ENCODE measurements at regions not wholly inside any gene's neighbourhood (a gene's known extent, or its start where the extent isn't known, plus 50 kb on each side); places are given as distances from the start of the nearest gene placed in this dataset.

- H3K4me1 ChIP-seq (ENCODE audit: control insufficient read depth in 2 of 2, insufficient read depth in 2 of 2, low read length in 2 of 2) = no peaks in the 10 kb centered on the region
- CTCF ChIA-PET = no interaction called here
These were observed 159.3 kb downstream of the PTCHD1 start for GRCh38 chrX:23493941-23494374.

DNA sequence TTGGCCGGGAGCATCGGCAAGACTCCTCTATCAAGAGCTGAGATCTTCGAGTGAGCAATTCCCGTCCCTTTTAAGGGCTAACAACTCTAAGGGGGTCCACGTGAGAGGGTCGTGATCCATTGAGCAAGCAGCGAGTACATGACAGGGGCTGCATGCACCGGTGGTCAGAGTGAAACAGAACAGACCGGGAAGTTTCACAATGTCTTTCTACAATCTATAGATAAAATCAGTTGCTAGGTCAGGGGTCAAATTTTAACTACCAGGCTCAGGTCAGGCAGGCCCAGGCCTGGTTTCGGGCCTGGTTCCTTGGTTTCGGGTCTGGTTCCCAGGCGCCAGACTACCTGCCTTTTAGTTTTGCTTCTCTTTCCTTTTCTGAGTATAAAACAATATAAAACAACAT, 160.1 kb downstream of the PTCHD1 start:
- Mint-ChIP-seq H3K27me3 (no peaks in the 10 kb centered on the region), H3K4me3 (no peak overlapping the region), H3K27ac (no peak overlapping the region), H3K36me3 (no peaks in the 10 kb centered on the region), H3K4me1 (peaks cover 0 to 5% (median 0%) of the 10 kb centered on the region in 7 donors), H3K9me3 (peaks cover 0 to 3% (median 0%) of the 10 kb centered on the region in 11 donors)
- H3K36me3 ChIP-seq (ENCODE audit: control insufficient read depth in 2 of 3, insufficient read depth in 3 of 3, low read length in 3 of 3) = no peaks in the 10 kb centered on the region
- H3K4me1 ChIP-seq (ENCODE audit: control insufficient read depth in 2 of 2, insufficient read depth in 2 of 2, low read length in 2 of 2) = no peaks in the 10 kb centered on the region
- no peaks in the 10 kb centered on the region for H3K9me3 ChIP-seq (ENCODE audit: control insufficient read depth in 2 of 3, low read length in 3 of 3)
- DNase-seq = no peak
- H3K4me3 ChIP-seq (ENCODE audit: low read length) = no peak overlapping the region
- ChIA-PET POLR2A (no interaction called here), CTCF (no interaction called here)
- no peaks in the 10 kb centered on the region for H3K27me3 ChIP-seq (ENCODE audit: control insufficient read depth in 2 of 2, insufficient read depth in 2 of 2, low read length in 2 of 2)
- ATAC-seq = no peak
- intact Hi-C loops (cut with micrococcal nuclease) = no loop called here
- no peak overlapping the region for H3K27ac ChIP-seq (ENCODE audit: low read depth, low read length)

More at GRCh38 chrX:23493941-23494374, 159.3 kb downstream of the PTCHD1 start:
- H3K4me3 ChIP-seq (ENCODE audit: low read length) = no peak overlapping the region
- H3K36me3 ChIP-seq (ENCODE audit: control insufficient read depth in 2 of 3, insufficient read depth in 3 of 3, low read length in 3 of 3) = no peaks in the 10 kb centered on the region
- intact Hi-C loops (cut with micrococcal nuclease) = no loop called here
- no peak for DNase-seq
- Mint-ChIP-seq H3K27me3 (no peaks in the 10 kb centered on the region), H3K27ac (no peak overlapping the region), H3K36me3 (no peaks in the 10 kb centered on the region), H3K9me3 (peaks cover 0 to 3% (median 0%) of the 10 kb centered on the region in 11 donors), H3K4me1 (peaks cover 0 to 5% (median 0%) of the 10 kb centered on the region in 7 donors), H3K4me3 (no peak overlapping the region)
- H3K27ac ChIP-seq (ENCODE audit: low read depth, low read length) = no peak overlapping the region
- no peaks in the 10 kb centered on the region for H3K9me3 ChIP-seq (ENCODE audit: control insufficient read depth in 2 of 3, low read length in 3 of 3)
- POLR2A ChIA-PET = no interaction called here
- no peaks in the 10 kb centered on the region for H3K27me3 ChIP-seq (ENCODE audit: control insufficient read depth in 2 of 2, insufficient read depth in 2 of 2, low read length in 2 of 2)
- ATAC-seq = peak; percentile 47

DNA sequence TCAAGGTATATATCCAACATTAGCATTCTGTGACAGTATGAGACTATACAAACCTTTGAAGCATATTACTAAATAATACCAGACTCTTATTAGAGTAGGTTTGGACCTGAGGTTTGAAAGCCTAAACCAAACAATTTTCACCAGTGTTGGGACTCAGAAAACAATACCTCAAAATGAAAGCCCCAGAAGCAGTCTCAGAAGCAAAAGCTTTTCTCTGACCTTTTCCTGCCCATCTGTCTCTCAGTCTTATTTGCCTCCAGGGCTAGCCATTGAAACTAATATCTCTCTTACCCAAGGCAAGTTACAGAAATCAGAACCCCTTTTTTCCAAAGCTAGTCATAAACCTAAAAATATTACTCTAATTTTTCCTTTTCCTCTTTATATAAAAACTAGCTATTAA, 163.3 kb downstream of the PTCHD1 start:
- Mint-ChIP-seq H3K27ac (no peak overlapping the region), H3K4me3 (no peak overlapping the region), H3K9me3 (no peaks in the 10 kb centered on the region), H3K36me3 (no peaks in the 10 kb centered on the region), H3K27me3 (no peaks in the 10 kb centered on the region), H3K4me1 (peaks cover 0 to 5% (median 0%) of the 10 kb centered on the region in 7 donors)
- Histone ChIP-seq H3K4me3 (ENCODE audit: low read length) (no peak overlapping the region), H3K27ac (ENCODE audit: low read depth, low read length) (no peak overlapping the region), H3K27me3 (ENCODE audit: control insufficient read depth in 2 of 2, insufficient read depth in 2 of 2, low read length in 2 of 2) (no peaks in the 10 kb centered on the region), H3K9me3 (ENCODE audit: control insufficient read depth in 2 of 3, low read length in 3 of 3) (no peaks in the 10 kb centered on the region), H3K36me3 (ENCODE audit: control insufficient read depth in 2 of 3, insufficient read depth in 3 of 3, low read length in 3 of 3) (no peaks in the 10 kb centered on the region), H3K4me1 (ENCODE audit: control insufficient read depth in 2 of 2, insufficient read depth in 2 of 2, low read length in 2 of 2) (no peaks in the 10 kb centered on the region)
- ChIA-PET POLR2A (no interaction called here), CTCF (no interaction called here)
- intact Hi-C loops (cut with micrococcal nuclease) = no loop called here
- DNase-seq (no peak), ATAC-seq (no peak)

- ChIA-PET POLR2A (no interaction called here), CTCF (no interaction called here)
- Mint-ChIP-seq H3K4me3 (no peak overlapping the region), H3K9me3 (no peaks in the 10 kb centered on the region), H3K27me3 (peaks cover 0 to 2% (median 0%) of the 10 kb centered on the region in 5 donors), H3K4me1 (peaks cover 0 to 1% (median 0%) of the 10 kb centered on the region in 7 donors), H3K27ac (no peak overlapping the region), H3K36me3 (no peaks in the 10 kb centered on the region)
- Histone ChIP-seq H3K4me1 (ENCODE audit: control insufficient read depth in 2 of 2, insufficient read depth in 2 of 2, low read length in 2 of 2) (no peaks in the 10 kb centered on the region), H3K4me3 (ENCODE audit: low read length) (no peak overlapping the region), H3K9me3 (ENCODE audit: control insufficient read depth in 2 of 3, low read length in 3 of 3) (no peaks in the 10 kb centered on the region), H3K36me3 (ENCODE audit: control insufficient read depth in 2 of 3, insufficient read depth in 3 of 3, low read length in 3 of 3) (no peaks in the 10 kb centered on the region), H3K27me3 (ENCODE audit: control insufficient read depth in 2 of 2, insufficient read depth in 2 of 2, low read length in 2 of 2) (no peaks in the 10 kb centered on the region), H3K27ac (ENCODE audit: low read depth, low read length) (no peak overlapping the region)
- no peak for DNase-seq
- intact Hi-C loops (cut with micrococcal nuclease) = no loop called here
- ATAC-seq = no peak
These were observed 165.3 kb upstream of the PRDX4 start for GRCh38 chrX:23501974-23502373.

DNA sequence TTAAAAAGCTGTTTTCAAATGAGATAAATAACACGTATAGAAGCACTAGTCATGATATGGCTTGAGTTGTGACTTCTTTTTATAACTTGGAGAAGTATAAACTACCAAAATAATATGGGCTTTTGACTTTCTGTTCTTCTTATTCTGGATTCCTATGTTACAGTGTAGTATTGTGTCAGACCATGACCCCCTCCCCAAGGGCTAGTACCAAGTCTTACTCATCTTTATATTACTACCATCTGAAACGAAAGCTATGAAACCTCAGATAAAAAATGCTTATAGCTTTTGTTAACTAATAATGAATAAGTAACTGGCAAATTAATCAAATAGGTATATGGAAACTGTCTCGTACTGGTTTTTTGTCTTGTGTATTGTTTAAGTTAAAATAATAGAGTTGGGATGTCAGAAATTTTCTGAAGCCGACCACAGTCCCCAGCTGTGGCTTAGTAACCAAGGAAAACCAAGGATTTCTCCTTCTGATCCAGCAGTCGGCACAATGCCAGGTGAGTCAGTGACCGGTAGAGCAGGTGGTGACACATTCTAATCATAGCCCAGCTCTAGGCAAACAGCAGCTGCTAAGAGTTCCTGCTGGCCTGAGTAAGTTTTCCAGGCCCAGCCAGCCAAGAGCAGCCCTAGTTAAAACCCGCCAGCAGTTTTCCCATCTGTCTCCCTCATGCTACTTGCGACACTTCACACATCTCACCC, 163.3 kb upstream of the PRDX4 start:
- H3K27me3 Mint-ChIP-seq = peaks cover 0 to 2% (median 0%) of the 10 kb centered on the region in 5 donors
- no peak overlapping the region for H3K27ac Mint-ChIP-seq
- DNase-seq (no peak), ATAC-seq (no peak)
- Histone ChIP-seq H3K9me3 (ENCODE audit: control insufficient read depth in 2 of 3, low read length in 3 of 3) (peaks cover 0 to under 1% (median 0%) of the 10 kb centered on the region in 3 experiments), H3K4me1 (ENCODE audit: control insufficient read depth in 2 of 2, insufficient read depth in 2 of 2, low read length in 2 of 2) (no peaks in the 10 kb centered on the region), H3K4me3 (ENCODE audit: low read length) (no peak overlapping the region), H3K27ac (ENCODE audit: low read depth, low read length) (no peak overlapping the region), H3K27me3 (ENCODE audit: control insufficient read depth in 2 of 2, insufficient read depth in 2 of 2, low read length in 2 of 2) (no peaks in the 10 kb centered on the region), H3K36me3 (ENCODE audit: control insufficient read depth in 2 of 3, insufficient read depth in 3 of 3, low read length in 3 of 3) (no peaks in the 10 kb centered on the region)
- intact Hi-C loops (cut with micrococcal nuclease) = no loop called here
- H3K9me3 Mint-ChIP-seq = peaks cover 0 to 8% (median 5%) of the 10 kb centered on the region in 11 donors
- H3K36me3 Mint-ChIP-seq = peaks cover 0 to 4% (median 0%) of the 10 kb centered on the region in 5 donors
- no peak overlapping the region for H3K4me3 Mint-ChIP-seq
- POLR2A ChIA-PET = no interaction called here
- peaks cover 0 to 1% (median 0%) of the 10 kb centered on the region in 7 donors for H3K4me1 Mint-ChIP-seq
- CTCF ChIA-PET = no interaction called here

DNA sequence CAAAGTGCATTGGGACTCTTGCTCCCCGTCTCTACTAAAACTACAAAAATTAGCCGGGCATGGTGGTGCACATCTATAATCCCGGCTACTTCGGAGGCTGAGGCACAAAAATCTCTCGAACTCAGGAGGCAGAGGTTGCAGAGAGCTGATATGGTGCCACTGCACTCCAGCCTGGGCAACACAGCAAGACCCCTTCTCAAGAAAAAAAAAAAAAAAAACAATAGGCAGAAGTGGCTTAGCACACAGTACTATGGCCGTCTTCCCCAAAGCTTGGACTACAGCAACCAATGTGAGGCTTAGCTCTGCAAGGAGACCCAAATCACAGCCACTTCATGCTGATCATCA, 162.8 kb upstream of the PRDX4 start:
- ChIA-PET CTCF (no interaction called here), POLR2A (no interaction called here)
- no peak for ATAC-seq
- no peak for DNase-seq
- Histone ChIP-seq H3K9me3 (ENCODE audit: control insufficient read depth in 2 of 3, low read length in 3 of 3) (peaks cover 0 to 6% (median 0%) of the 10 kb centered on the region in 3 experiments), H3K27ac (ENCODE audit: low read depth, low read length) (no peak overlapping the region), H3K4me1 (ENCODE audit: control insufficient read depth in 2 of 2, insufficient read depth in 2 of 2, low read length in 2 of 2) (no peaks in the 10 kb centered on the region), H3K4me3 (ENCODE audit: low read length) (no peak overlapping the region), H3K36me3 (ENCODE audit: control insufficient read depth in 2 of 3, insufficient read depth in 3 of 3, low read length in 3 of 3) (no peaks in the 10 kb centered on the region), H3K27me3 (ENCODE audit: control insufficient read depth in 2 of 2, insufficient read depth in 2 of 2, low read length in 2 of 2) (no peaks in the 10 kb centered on the region)
- Mint-ChIP-seq H3K27me3 (peaks cover 0 to 2% (median 0%) of the 10 kb centered on the region in 5 donors), H3K4me3 (no peak overlapping the region), H3K9me3 (peaks cover 0 to 13% (median 7%) of the 10 kb centered on the region in 11 donors), H3K27ac (no peak overlapping the region), H3K4me1 (peaks cover 0 to 1% (median 0%) of the 10 kb centered on the region in 7 donors), H3K36me3 (peaks cover 0 to 4% (median 0%) of the 10 kb centered on the region in 5 donors)
- intact Hi-C loops (cut with micrococcal nuclease) = no loop called here

DNA sequence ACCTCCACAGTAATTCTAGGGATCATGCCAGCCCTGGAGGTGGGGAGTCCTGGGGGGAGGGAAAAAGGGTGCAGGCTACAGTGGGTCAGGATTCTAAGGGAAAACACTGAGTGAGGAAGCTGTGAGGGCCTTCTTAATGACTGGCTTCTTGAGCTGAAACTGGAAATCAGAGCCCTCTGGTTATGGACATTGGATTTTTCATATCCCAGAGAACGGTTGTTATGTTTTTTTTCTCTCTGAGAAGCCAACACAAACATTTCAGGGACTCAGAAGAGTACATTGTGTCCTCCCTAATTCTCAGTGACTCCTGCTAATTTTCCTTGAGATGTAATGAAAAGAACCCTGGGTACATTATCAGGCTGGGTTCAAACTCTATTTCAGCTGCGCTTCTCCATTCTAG, 162.4 kb upstream of the PRDX4 start:
- Histone ChIP-seq H3K36me3 (ENCODE audit: control insufficient read depth in 2 of 3, insufficient read depth in 3 of 3, low read length in 3 of 3) (no peaks in the 10 kb centered on the region), H3K4me1 (ENCODE audit: control insufficient read depth in 2 of 2, insufficient read depth in 2 of 2, low read length in 2 of 2) (no peaks in the 10 kb centered on the region), H3K4me3 (ENCODE audit: low read length) (no peak overlapping the region), H3K9me3 (ENCODE audit: control insufficient read depth in 2 of 3, low read length in 3 of 3) (peaks cover 0 to 8% (median 0%) of the 10 kb centered on the region in 3 experiments), H3K27ac (ENCODE audit: low read depth, low read length) (no peak overlapping the region), H3K27me3 (ENCODE audit: control insufficient read depth in 2 of 2, insufficient read depth in 2 of 2, low read length in 2 of 2) (no peaks in the 10 kb centered on the region)
- ChIA-PET CTCF (no interaction called here), POLR2A (no interaction called here)
- peaks cover 0 to 2% (median 0%) of the 10 kb centered on the region in 5 donors for H3K27me3 Mint-ChIP-seq
- peaks cover 0 to 14% (median 7%) of the 10 kb centered on the region in 11 donors for H3K9me3 Mint-ChIP-seq
- H3K4me3 Mint-ChIP-seq = no peak overlapping the region
- ATAC-seq = no peak
- peaks cover 0 to 4% (median 0%) of the 10 kb centered on the region in 5 donors for H3K36me3 Mint-ChIP-seq
- intact Hi-C loops (cut with micrococcal nuclease) = no loop called here
- H3K27ac Mint-ChIP-seq = no peak overlapping the region
- H3K4me1 Mint-ChIP-seq = peaks cover 0 to 1% (median 0%) of the 10 kb centered on the region in 7 donors
- DNase-seq = no peak

All from naive thymus-derived CD4-positive, alpha-beta T cell (primary cell).